C4-2B (cell line): ENCODE measurements at regions not wholly inside any gene's neighbourhood (a gene's known extent, or its start where the extent isn't known, plus 50 kb on each side); places are given as distances from the start of the nearest gene placed in this dataset.

Experiments
- H3K27ac ChIP-seq: fragments of 450-650 bp; 2 replicates; pipeline ENCODE4 v1.5.1; 2017
- CTCF ChIP-seq: fragments of 450-650 bp; conservative IDR thresholded peaks from 2 replicates; pipeline ENCODE4 v1.5.1; 2017; ENCODE audit warnings: mild to moderate bottlenecking
- ZFX ChIP-seq: fragments of 450-650 bp; IDR thresholded peaks from 2 replicates; pipeline ENCODE4 v1.6.1; 2017

GRCh38 chr1:29739176-29739575 is 502.9 kb downstream of the PTPRU start:
- TF ChIP-seq CTCF (no peak), ZFX (no peak)

DNA sequence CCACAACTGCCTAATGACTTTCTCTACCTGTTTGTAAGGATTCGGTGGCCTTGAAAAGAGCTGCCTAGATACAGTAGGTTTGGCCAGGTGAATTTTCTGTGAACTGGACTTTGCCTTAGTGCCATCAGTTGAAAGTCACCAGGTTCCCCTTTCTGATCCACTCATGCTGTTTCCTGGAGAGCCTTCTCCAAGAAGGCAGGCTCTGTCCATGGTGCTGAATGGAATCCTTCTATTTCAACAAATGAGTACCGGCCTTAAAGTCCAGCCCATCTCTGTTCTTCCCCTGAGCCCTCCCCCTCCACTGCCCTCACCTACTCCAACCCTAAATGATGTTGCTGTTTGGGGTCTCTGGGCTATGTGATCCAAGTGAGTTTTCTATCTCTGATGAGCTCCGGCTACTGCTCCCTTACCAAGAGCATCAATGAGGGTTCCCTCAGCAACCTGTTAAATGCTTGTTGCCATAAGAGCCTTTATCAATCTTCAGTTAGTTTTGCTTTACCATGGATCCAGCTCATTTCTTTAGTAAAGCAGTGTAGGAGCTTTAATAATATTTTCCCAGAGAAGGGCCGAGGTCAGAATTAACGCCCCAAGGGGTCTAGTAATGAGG is 500.4 kb downstream of the PTPRU start:
- H3K27ac ChIP-seq, result no peak overlapping the region
- TF ChIP-seq ZFX, result no peak

More at GRCh38 chr1:29739176-29739575, 502.9 kb downstream of the PTPRU start:
- H3K27ac ChIP-seq, result no peak overlapping the region

- H3K27ac ChIP-seq, result no peak overlapping the region
- TF ChIP-seq ZFX (no peak), CTCF (no peak)
Measured at GRCh38 chr1:29732453-29732852, 496.1 kb downstream of the PTPRU start.

- H3K27ac ChIP-seq, result no peak overlapping the region
Measured at GRCh38 chr1:29730623-29731022, 494.3 kb downstream of the PTPRU start.

DNA sequence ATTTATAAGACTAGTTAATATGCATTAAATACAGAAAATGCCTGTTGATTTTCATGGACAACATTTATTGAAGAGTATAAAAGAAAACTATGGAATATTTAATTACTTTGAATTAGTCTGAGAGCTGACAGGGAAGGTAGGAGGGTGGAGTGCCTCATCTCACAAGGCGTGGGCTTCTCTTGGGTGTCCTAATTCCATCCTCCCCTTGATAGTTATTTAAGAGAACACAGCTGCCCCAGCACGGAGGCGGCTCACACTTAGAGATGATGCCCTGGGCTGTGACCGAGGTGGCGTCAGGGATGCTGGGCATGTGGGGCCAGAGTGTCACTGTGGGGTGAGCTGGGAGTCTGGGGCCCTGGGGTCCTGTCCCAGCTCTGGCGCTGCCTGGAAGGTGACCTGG is 493.0 kb downstream of the PTPRU start:
- no peak overlapping the region for H3K27ac ChIP-seq
- TF ChIP-seq CTCF, result no peak
- TF ChIP-seq ZFX, result no peak

More at GRCh38 chr1:29730623-29731022, 494.3 kb downstream of the PTPRU start:
- TF ChIP-seq CTCF (no peak), ZFX (no peak)

- no peak overlapping the region for H3K27ac ChIP-seq
- TF ChIP-seq CTCF (no peak), ZFX (no peak)
Measured at GRCh38 chr1:29728703-29729102, 492.4 kb downstream of the PTPRU start.

DNA sequence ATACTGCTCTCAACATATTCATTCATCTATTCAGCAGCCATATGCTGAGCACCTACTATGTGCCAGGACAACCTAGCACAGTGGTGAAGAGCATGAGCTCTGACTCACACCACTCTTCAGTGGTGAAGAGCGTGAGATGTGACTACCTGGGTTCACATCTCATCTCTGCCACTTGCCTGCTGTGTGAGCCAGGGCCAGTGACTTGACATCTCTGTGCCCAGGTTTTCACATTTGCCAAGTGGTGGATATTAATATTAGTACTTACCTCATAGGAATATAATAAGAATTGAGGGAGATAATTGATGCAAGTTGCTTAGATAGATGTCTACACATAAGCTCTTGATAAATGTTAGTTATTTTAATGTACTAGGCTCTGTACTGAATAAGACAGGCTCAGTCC is 488.9 kb downstream of the PTPRU start:
- TF ChIP-seq ZFX, result no peak
- no peak for TF ChIP-seq CTCF
- H3K27ac ChIP-seq, result no peak overlapping the region

DNA sequence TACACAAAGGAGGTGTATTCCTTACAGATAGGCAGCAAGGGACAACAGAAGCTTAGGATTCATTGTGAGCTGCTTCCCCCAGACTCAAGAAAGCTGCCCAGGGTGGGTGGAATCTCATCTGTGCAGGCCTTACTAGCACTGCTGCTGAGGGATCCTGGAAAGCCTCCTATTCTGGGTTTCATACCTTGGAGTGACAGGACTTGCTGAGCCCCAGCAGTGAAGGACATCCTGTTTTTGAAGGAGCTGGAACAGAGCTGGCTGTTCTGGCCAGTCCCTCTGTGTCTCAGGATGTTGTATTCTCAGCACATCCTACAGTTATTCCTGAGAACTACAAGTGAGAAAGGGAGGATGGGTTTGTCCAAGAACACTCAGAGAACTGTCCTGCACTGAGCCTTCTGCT is 486.3 kb downstream of the PTPRU start:
- TF ChIP-seq ZFX (no peak), CTCF (no peak)
- no peak overlapping the region for H3K27ac ChIP-seq
